Stomach (tissue), 4 donors: ENCODE measurements at regions not wholly inside any gene's neighbourhood (a gene's known extent, or its start where the extent isn't known, plus 50 kb on each side); places are given as distances from the start of the nearest gene placed in this dataset.

ENCODE experiments used
- CTCF ChIP-seq, 7 experiments: fragments of 450-650 bp in 4 of 7; fragments of 200-600 bp in 3 of 7; sonication (generic) in 3 of 7; IDR thresholded peaks; one replicate each; pipeline ENCODE4 v1.5.1; 2016 to 2019; ENCODE audit warnings: antibody characterized with exemption in 7 of 7, control low read depth in 2 of 7, mild to moderate bottlenecking in 1 of 7
- POLR2A ChIP-seq, 4 donors: fragments of 450-650 bp; IDR thresholded peaks; one replicate each; pipeline ENCODE4 v1.6.1; 2016; ENCODE audit warnings: antibody characterized with exemption in 4 of 4, control low read depth in 2 of 4, mild to moderate bottlenecking in 1 of 4, moderate library complexity in 1 of 4

- TF ChIP-seq CTCF (IDR thresholded peaks at IDR 0.05) (no peak), POLR2A (IDR thresholded peaks at IDR 0.05) (no peak)
Observed at GRCh38 chr6:141251286-141251685, 881.4 kb upstream of the GJE1 start.
